Astrocyte of the cerebellum (primary cell): ENCODE measurements at regions not wholly inside any gene's neighbourhood (a gene's known extent, or its start where the extent isn't known, plus 50 kb on each side); places are given as distances from the start of the nearest gene placed in this dataset.

ENCODE experiments used
- DNase-seq: peaks from one replicate; pipeline ENCODE4 v3.0.0-alpha.2; 2011; ENCODE audit warnings: low read depth
- H3K4me3 ChIP-seq: 2 replicates; pipeline ENCODE4 v1.5.1; 2011; ENCODE audit warnings: mild to moderate bottlenecking, low read depth, low read length, moderate library complexity
- in situ Hi-C: cut with HindIII; loops from 2 replicates; pipeline ENCODE4 v1.10.0; 2017; ENCODE audit warnings: low sequenced_read_pairs
- TF ChIP-seq, protein P1 (sequence below): IDR thresholded peaks from 2 replicates; pipeline ENCODE4 v1.5.1; 2012; ENCODE audit warnings: low read length, low read depth, moderate library complexity, mild to moderate bottlenecking; ENCODE audit errors: missing control alignments

GRCh38 chr3:46094506-46094905 is 67.2 kb upstream of the XCR1 start:
- TF ChIP-seq, protein P1, sequence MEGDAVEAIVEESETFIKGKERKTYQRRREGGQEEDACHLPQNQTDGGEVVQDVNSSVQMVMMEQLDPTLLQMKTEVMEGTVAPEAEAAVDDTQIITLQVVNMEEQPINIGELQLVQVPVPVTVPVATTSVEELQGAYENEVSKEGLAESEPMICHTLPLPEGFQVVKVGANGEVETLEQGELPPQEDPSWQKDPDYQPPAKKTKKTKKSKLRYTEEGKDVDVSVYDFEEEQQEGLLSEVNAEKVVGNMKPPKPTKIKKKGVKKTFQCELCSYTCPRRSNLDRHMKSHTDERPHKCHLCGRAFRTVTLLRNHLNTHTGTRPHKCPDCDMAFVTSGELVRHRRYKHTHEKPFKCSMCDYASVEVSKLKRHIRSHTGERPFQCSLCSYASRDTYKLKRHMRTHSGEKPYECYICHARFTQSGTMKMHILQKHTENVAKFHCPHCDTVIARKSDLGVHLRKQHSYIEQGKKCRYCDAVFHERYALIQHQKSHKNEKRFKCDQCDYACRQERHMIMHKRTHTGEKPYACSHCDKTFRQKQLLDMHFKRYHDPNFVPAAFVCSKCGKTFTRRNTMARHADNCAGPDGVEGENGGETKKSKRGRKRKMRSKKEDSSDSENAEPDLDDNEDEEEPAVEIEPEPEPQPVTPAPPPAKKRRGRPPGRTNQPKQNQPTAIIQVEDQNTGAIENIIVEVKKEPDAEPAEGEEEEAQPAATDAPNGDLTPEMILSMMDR: no peak
- no peak for DNase-seq
- H3K4me3 ChIP-seq: no peak overlapping the region
- in situ Hi-C loops: loop anchor here (25.0 kb wide), 1 partner anchor 157 kb away; the partner anchor contains the start of gene CXCR6

DNA sequence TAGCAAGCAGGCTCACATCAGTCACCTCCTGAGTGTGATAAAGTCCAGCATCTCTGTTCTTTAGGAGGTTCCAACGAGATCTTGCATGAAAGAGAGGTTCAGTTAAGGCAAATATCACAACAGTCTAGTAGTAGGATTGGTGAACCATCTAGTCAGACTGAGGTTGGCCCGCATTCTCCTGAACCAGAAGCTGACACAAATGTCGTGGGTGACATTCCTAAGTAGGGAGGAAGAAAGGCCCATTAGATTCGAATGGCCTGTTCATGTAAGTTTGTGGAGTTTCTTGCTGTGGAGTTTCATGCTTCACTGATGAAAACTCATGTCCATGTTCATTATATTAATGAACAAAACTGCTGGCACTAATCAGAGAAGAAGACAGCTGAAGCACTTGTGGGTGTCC is 66.7 kb upstream of the XCR1 start:
- TF ChIP-seq, protein P1: no peak
- no peak overlapping the region for H3K4me3 ChIP-seq
- in situ Hi-C loops: loop anchor here (25.0 kb wide), 1 partner anchor 157 kb away; the partner anchor contains the start of gene CXCR6
- DNase-seq: no peak

DNA sequence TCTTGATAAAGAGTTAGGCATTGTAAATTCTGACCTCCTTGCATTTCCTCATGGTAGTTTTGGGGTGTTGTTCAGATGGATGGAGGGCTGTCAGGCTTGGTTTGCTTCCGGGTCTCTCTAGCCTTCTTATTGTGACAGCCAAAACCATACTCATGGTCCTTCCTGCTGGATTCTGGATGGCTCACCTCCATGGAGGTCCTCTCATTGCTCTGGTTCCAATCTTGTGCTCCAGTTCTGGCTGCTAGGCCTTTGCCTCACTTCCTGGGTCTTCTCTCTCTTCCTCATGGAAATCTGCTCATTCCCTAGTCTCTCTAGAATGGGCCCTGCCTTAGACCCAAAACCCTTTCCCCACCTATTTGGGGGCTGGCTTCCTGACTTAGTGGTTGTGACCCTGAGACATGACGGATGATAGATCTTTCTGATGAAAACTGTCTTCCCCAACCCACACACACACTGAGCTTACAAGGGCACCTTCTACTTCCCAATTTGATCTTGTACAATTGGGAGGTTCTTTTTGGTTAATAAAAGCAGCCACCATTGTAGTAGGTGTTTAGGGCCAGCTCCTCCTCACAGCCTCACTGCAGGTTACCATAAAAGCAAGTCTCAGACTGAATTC is 66.2 kb upstream of the XCR1 start:
- no peak overlapping the region for H3K4me3 ChIP-seq
- in situ Hi-C loops: loop anchor here (25.0 kb wide), 1 partner anchor 156 kb away; the partner anchor contains the start of gene CXCR6
- no peak for DNase-seq
- TF ChIP-seq, protein P1: no peak

GRCh38 chr3:46092702-46093080 is 65.4 kb upstream of the XCR1 start:
- TF ChIP-seq, protein P1: no peak
- in situ Hi-C loops: loop anchor here (25.0 kb wide), 1 partner anchor 155 kb away; the partner anchor contains the start of gene CXCR6
- no peak overlapping the region for H3K4me3 ChIP-seq
- DNase-seq: no peak

DNA sequence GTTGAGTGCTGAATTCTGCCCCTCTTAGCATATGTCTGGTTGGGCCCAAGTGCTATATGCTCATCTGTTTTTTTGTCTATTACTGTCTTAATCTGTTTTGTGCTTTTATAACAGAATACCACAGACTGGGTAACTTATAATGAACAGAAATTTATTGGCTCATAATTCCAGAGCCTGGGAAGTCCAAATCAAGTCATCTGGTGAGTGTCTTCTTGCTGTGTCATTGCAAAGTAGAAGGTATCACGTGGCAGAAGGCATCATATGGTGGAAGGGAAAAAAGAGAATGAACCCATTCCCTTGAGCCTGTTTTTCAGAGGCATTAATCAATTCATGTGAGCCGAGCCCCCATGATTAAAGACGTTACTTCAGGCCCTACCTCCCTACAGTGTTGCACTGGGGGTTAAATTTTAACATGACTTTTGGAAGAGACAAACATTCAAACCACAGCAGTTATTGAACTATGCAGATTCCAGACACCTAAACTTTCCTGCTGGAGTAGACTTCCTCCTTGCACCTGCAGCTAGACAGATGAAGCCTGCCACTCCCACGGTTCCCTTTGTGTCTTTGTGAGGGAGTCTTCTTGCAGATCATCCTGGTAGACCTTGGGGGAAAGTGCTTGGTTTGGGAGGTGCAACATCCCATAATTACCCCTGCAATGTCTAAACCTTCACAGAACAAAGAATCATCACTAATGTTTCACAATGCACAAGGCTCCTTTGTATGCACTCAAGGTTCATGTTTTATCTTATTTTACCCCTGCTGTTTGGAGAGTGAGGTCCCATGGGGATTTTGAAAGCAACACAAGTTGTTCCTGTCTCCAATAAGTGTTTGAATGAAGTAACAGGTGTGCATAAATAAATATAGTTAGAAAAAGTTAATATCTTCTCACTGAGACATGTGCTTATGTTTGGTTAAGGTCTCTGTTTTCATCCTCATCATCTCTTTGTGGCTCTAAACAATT is 64.7 kb upstream of the XCR1 start:
- DNase-seq: no peak
- in situ Hi-C loops: loop anchor here (25.0 kb wide), 1 partner anchor 155 kb away; the partner anchor contains the start of gene CXCR6
- TF ChIP-seq, protein P1: no peak
- no peak overlapping the region for H3K4me3 ChIP-seq

DNA sequence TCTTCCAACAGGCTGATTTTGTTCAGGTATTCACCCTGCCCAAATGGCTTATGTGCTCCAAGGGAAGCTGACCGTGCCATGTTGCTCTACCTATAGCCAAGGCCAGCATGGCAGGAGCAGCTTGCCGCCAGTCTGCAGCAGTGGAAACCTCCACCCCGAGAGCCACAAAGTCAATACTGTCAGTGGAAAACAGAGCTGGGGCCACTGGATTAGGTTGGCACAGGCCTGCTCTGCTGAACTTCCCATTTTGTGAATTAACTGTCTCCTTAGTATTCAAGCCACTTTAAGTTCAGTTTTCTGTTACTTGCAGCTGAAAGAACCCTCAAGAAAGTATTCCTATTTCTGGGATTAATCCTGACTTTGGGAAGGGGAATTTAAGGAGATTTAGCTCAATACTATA is 63.8 kb upstream of the XCR1 start:
- in situ Hi-C loops: loop anchor here (25.0 kb wide), 1 partner anchor 154 kb away; the partner anchor contains the start of gene CXCR6
- no peak overlapping the region for H3K4me3 ChIP-seq
- DNase-seq: no peak
- TF ChIP-seq, protein P1: no peak
